ENCODE measurements at regions not wholly inside any gene's neighbourhood (a gene's known extent, or its start where the extent isn't known, plus 50 kb on each side); places are given as distances from the start of the nearest gene placed in this dataset.

GRCh38 chr16:80874925-80875324, 70.5 kb upstream of the CDYL2 start:
- TF ChIP-seq CTCF (IDR thresholded peaks at IDR 0.05) (no peak), POLR2AphosphoS5 (IDR thresholded peaks at IDR 0.05; ENCODE audit: insufficient read depth in 1 of 2, low read depth in 1 of 2) (no peak), POLR2A (IDR thresholded peaks at IDR 0.05) (no peak)
